ENCODE measurements at regions not wholly inside any gene's neighbourhood (a gene's known extent, or its start where the extent isn't known, plus 50 kb on each side); places are given as distances from the start of the nearest gene placed in this dataset.

DNA sequence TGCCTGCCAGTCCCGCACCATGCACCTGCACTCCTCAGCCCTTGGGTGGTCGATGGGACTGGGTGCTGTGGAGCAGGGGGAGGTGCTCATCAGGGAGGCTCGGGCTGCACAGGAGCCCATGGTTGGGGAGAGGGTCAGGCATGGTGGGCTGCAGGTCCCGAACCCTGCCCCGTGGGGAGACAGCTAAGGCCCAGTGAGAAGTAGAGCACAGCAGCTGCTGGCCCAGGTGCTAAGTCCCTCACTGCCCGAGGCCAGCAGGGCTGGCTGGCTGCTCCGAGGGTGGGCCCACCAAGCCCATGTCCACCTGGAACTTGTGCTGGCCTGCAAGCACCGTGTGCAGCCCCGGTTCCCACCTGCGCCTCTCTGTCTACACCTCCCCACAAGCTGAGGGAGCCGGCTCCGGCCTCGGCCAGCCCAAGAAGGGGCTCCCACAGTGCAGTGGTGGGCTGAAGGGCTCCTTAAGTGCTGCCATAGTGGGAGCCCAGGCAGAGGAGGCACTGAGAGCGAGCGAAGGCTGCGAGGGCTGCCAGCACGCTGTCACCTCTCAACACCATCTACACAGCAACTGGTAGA lies 88.5 kb upstream of the ELAVL2 start:
- no peak for TF ChIP-seq CTCF (IDR thresholded peaks at IDR 0.05; ENCODE audit: poor library complexity, severe bottlenecking)
- TF ChIP-seq EP300 (conservative IDR thresholded peaks at IDR 0.05; ENCODE audit: poor library complexity, severe bottlenecking): no peak
- TF ChIP-seq POLR2AphosphoS5 (IDR thresholded peaks at IDR 0.05): no peak
- no peak for TF ChIP-seq SMC3 (conservative IDR thresholded peaks at IDR 0.05; ENCODE audit: poor library complexity)
- TF ChIP-seq, protein P1, sequence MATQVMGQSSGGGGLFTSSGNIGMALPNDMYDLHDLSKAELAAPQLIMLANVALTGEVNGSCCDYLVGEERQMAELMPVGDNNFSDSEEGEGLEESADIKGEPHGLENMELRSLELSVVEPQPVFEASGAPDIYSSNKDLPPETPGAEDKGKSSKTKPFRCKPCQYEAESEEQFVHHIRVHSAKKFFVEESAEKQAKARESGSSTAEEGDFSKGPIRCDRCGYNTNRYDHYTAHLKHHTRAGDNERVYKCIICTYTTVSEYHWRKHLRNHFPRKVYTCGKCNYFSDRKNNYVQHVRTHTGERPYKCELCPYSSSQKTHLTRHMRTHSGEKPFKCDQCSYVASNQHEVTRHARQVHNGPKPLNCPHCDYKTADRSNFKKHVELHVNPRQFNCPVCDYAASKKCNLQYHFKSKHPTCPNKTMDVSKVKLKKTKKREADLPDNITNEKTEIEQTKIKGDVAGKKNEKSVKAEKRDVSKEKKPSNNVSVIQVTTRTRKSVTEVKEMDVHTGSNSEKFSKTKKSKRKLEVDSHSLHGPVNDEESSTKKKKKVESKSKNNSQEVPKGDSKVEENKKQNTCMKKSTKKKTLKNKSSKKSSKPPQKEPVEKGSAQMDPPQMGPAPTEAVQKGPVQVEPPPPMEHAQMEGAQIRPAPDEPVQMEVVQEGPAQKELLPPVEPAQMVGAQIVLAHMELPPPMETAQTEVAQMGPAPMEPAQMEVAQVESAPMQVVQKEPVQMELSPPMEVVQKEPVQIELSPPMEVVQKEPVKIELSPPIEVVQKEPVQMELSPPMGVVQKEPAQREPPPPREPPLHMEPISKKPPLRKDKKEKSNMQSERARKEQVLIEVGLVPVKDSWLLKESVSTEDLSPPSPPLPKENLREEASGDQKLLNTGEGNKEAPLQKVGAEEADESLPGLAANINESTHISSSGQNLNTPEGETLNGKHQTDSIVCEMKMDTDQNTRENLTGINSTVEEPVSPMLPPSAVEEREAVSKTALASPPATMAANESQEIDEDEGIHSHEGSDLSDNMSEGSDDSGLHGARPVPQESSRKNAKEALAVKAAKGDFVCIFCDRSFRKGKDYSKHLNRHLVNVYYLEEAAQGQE (IDR thresholded peaks at IDR 0.05; ENCODE audit: borderline replicate concordance): no peak
